HepG2 (cell line): ENCODE measurements at regions not wholly inside any gene's neighbourhood (a gene's known extent, or its start where the extent isn't known, plus 50 kb on each side); places are given as distances from the start of the nearest gene placed in this dataset.

Experiments used
- ATAC-seq: fragments of 200-7000 bp; cut with Tn5 transposase; 3 replicates; pipeline ENCODE4 v1.9.1; 2020; ENCODE audit warnings: mild to moderate bottlenecking, moderate library complexity
- BruUV-seq: library from RNA; stranded (reverse); fragments of 400-500 nt; replicated peaks from 2 replicates; lab custom pipeline; 2021; lab: Mats Ljungman, UMichigan
- CTCF ChIA-PET: fragments of 300-600 bp; formaldehyde crosslinking; extraction: SDS; loops from one replicate; lab custom pipeline; 2021; ENCODE audit warnings: low total read pairs, inconsistent platforms, low intra/inter-chr PET ratio; lab: Yijun Ruan, JAX
- POLR2A ChIA-PET: fragments of 350-600 bp; sonication (Branson Sonifier 250); formaldehyde crosslinking; loops from one replicate; lab custom pipeline; 2020; ENCODE audit warnings: antibody characterized with exemption, inconsistent platforms; lab: Yijun Ruan, JAX
- DNase-seq: peaks from one replicate; pipeline ENCODE4 v3.0.0-alpha.2; 2015; ENCODE audit warnings: low spot score
- FAIRE-seq: peaks from 3 replicates; lab custom pipeline; 2011; peaks lifted over from hg19 to GRCh38; lab: Jason Lieb, UNC
- H2AFZ ChIP-seq: one replicate; pipeline ENCODE4 v1.6.1; 2011; ENCODE audit warnings: low read length, inconsistent platforms
- H3K27ac ChIP-seq: fragments of 300-600 bp; 3 replicates; pipeline ENCODE4 v1.8.0; 2011; ENCODE audit warnings: mixed run types, mild to moderate bottlenecking, mixed read lengths, low read length, inconsistent platforms; ENCODE audit not compliant: insufficient read depth; ENCODE audit errors: extremely low read length
- H3K27me3 ChIP-seq, 2 experiments: fragments of 200-600 bp in 1 of 2; 2 replicates in 1 of 2; 3 replicates in 1 of 2; pipeline versions ENCODE4 v1.6.0 to v1.8.0; 2011; ENCODE audit warnings: low read length in 2 of 2, mild to moderate bottlenecking in 2 of 2, moderate library complexity in 2 of 2, inconsistent platforms in 1 of 2; ENCODE audit not compliant: insufficient read depth in 2 of 2, control insufficient read depth in 1 of 2
- H3K36me3 ChIP-seq, 2 experiments: fragments of 200-600 bp in 1 of 2; replicated peaks in 1 of 2; 2 replicates in 1 of 2; 3 replicates in 1 of 2; pipeline versions ENCODE4 v1.5.1 to v1.8.0; 2011; ENCODE audit warnings: low read length in 2 of 2, inconsistent platforms in 1 of 2; ENCODE audit not compliant: insufficient read depth in 2 of 2, control insufficient read depth in 1 of 2
- H3K4me1 ChIP-seq: 2 replicates; pipeline ENCODE4 v1.5.1; 2012; ENCODE audit warnings: low read length, inconsistent platforms; ENCODE audit not compliant: insufficient read depth
- H3K4me2 ChIP-seq: 2 replicates; pipeline ENCODE4 v1.6.0; 2011; ENCODE audit warnings: low read depth, low read length, inconsistent platforms
- H3K4me3 ChIP-seq, 3 experiments: fragments of 200-600 bp in 1 of 3; sonication (generic), shearing (Covaris generic) in 1 of 3; replicated peaks in 1 of 3; 2 replicates each; pipeline ENCODE4 v1.5.1; 2011 to 2016; ENCODE audit warnings: low read length in 3 of 3, inconsistent platforms in 2 of 3, low read depth in 2 of 3, mild to moderate bottlenecking in 2 of 3, control low read depth in 1 of 3, mixed read lengths in 1 of 3; ENCODE audit not compliant: insufficient read depth in 1 of 3
- H3K79me2 ChIP-seq: one replicate; pipeline ENCODE4 v1.6.1; 2011; ENCODE audit warnings: low read length, inconsistent platforms; ENCODE audit not compliant: insufficient read depth
- H3K9ac ChIP-seq: 2 replicates; pipeline ENCODE4 v1.6.0; 2011; ENCODE audit warnings: mild to moderate bottlenecking, low read depth, low read length, inconsistent platforms; ENCODE audit not compliant: insufficient read depth
- H3K9me3 ChIP-seq: 2 replicates; pipeline ENCODE4 v1.5.1; 2012; ENCODE audit warnings: mild to moderate bottlenecking, low read length
- H4K20me1 ChIP-seq: 2 replicates; pipeline ENCODE4 v1.6.0; 2011; ENCODE audit warnings: inconsistent platforms, mild to moderate bottlenecking, low read length, moderate library complexity; ENCODE audit not compliant: insufficient read depth
- CBFB ChIP-seq: sonication (generic); formaldehyde crosslinking; IDR thresholded peaks from 2 replicates; pipeline ENCODE4 v1.4.0; 2020; ENCODE audit warnings: missing genetic modification reagents
- FOXA3 ChIP-seq: IDR thresholded peaks from 2 replicates; pipeline ENCODE4 v1.6.1; 2016; ENCODE audit warnings: missing genetic modification reagents, missing compliant biosample characterization
- MLX ChIP-seq: IDR thresholded peaks from 2 replicates; pipeline ENCODE4 v1.6.1; 2016
- NCOA1 ChIP-seq: sonication (generic); formaldehyde crosslinking; IDR thresholded peaks from 2 replicates; pipeline ENCODE4 v1.9.0; 2021; ENCODE audit warnings: missing genetic modification reagents
- RARA ChIP-seq: IDR thresholded peaks from 2 replicates; pipeline ENCODE4 v1.6.1; 2016; ENCODE audit warnings: missing genetic modification reagents, missing compliant biosample characterization
- RNF2 ChIP-seq: fragments of 450-650 bp; conservative IDR thresholded peaks from 2 replicates; pipeline ENCODE4 v1.6.1; 2016; ENCODE audit warnings: low read depth
- SAFB2 ChIP-seq: sonication (generic); formaldehyde crosslinking; IDR thresholded peaks from 2 replicates; pipeline ENCODE4 v1.5.1; 2020; ENCODE audit warnings: missing genetic modification reagents, low read depth, mild to moderate bottlenecking, borderline replicate concordance
- SALL2 ChIP-seq: sonication (generic); formaldehyde crosslinking; IDR thresholded peaks from 2 replicates; pipeline ENCODE4 v1.8.1; 2023; ENCODE audit warnings: mild to moderate bottlenecking, missing genetic modification reagents, inconsistent platforms
- ZBTB43 ChIP-seq: sonication (generic); formaldehyde crosslinking; conservative IDR thresholded peaks from 2 replicates; pipeline ENCODE4 v1.4.0; 2020; ENCODE audit warnings: missing genetic modification reagents
- ZHX2 ChIP-seq, 2 experiments: sonication (generic) in 1 of 2; formaldehyde crosslinking in 1 of 2; IDR thresholded peaks; 2 replicates each; pipeline versions ENCODE4 v1.6.1 to v1.9.0; 2014 to 2022; ENCODE audit warnings: antibody characterized with exemption in 1 of 2, borderline replicate concordance in 1 of 2, inconsistent platforms in 1 of 2, low read depth in 1 of 2, missing genetic modification reagents in 1 of 2
- ZNF468 ChIP-seq: sonication (generic); formaldehyde crosslinking; IDR thresholded peaks from 2 replicates; pipeline ENCODE4 v1.8.0; 2022; ENCODE audit warnings: mild to moderate bottlenecking, moderate library complexity, missing genetic modification reagents
- ZSCAN21 ChIP-seq: sonication (generic); formaldehyde crosslinking; IDR thresholded peaks from 2 replicates; pipeline ENCODE4 v1.8.0; 2022; ENCODE audit warnings: mild to moderate bottlenecking, missing genetic modification reagents, moderate library complexity, borderline replicate concordance
- WGBS: methylation state at CpG from one replicate; pipeline ENCODE4 v1.1.6; 2017; ENCODE audit warnings: low lambda C conversion rate; 5-methylcytosine and 5-hydroxymethylcytosine counted together
- in situ Hi-C: cut with HindIII; loops from 2 replicates; pipeline ENCODE4 v1.10.0; 2017; ENCODE audit warnings: low pct_unique_long_range_greater_than_20kb; ENCODE audit not compliant: extremely low pct_ligation_motif_present
- intact Hi-C: fragments of 100-400 bp; cut with micrococcal nuclease; formaldehyde crosslinking; loops from one replicate; pipeline ENCODE4 v1.10.0; 2022; ENCODE audit not compliant: unreplicated experiment
- TF ChIP-seq, protein P1 (sequence below): sonication (generic); formaldehyde crosslinking; IDR thresholded peaks from 2 replicates; pipeline ENCODE4 v1.4.0; 2020; ENCODE audit warnings: low read depth, mild to moderate bottlenecking, missing genetic modification reagents
- TF ChIP-seq, protein P2 (sequence below): IDR thresholded peaks from 2 replicates; pipeline ENCODE4 v1.6.1; 2016; ENCODE audit warnings: mild to moderate bottlenecking

DNA sequence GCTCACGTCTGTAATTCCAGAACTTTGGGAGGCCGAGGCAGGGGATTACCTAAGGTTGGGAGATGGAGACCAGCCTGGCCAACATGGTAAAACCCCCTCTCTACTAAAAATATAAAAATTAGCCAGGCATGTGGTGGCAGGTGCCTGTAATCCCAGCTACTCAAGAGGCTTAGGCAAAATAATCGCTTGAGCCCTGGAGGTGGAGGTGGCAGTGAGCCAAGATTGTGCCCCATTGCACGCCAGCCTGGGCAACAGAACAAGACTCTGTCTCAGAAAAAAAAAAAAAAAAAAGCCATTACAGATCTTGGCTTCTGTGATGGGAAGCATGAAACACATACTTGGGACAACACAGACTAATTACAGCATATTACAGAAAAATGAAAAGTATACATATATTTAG, 1404.5 kb upstream of the SPRY2 start (continued):
- TF ChIP-seq ZHX2 (IDR thresholded peaks at IDR 0.05; ENCODE audit: low read depth) (no peak), ZHX2 (CRISPR knock-in tag; IDR thresholded peaks at IDR 0.05; ENCODE audit: borderline replicate concordance) (no peak), FOXA3 (CRISPR knock-in tag) (no peak), SALL2 (CRISPR knock-in tag) (no peak)
- TF ChIP-seq, protein P1, sequence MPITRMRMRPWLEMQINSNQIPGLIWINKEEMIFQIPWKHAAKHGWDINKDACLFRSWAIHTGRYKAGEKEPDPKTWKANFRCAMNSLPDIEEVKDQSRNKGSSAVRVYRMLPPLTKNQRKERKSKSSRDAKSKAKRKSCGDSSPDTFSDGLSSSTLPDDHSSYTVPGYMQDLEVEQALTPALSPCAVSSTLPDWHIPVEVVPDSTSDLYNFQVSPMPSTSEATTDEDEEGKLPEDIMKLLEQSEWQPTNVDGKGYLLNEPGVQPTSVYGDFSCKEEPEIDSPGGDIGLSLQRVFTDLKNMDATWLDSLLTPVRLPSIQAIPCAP (CRISPR knock-in tag) = no peak

GRCh38 chr13:81738364-81738763, 1397.4 kb upstream of the SPRY2 start:
- Histone ChIP-seq H3K4me3 (no peak overlapping the region), H3K4me2 (no peak overlapping the region), H2AFZ (no peak overlapping the region), H3K9me3 (no peaks in the 10 kb centered on the region), H3K79me2 (no peaks in the 10 kb centered on the region), H3K27me3 (no peaks in the 10 kb centered on the region), H3K4me1 (no peaks in the 10 kb centered on the region), H3K27ac (no peak overlapping the region), H4K20me1 (no peaks in the 10 kb centered on the region), H3K9ac (no peak overlapping the region), H3K36me3 (no peaks in the 10 kb centered on the region)
- no peak for ATAC-seq
- 0% methylated on average over 1 of the region's 1 CpG for WGBS
- CTCF ChIA-PET = no interaction called here
- no TSS peak for BruUV-seq
- intact Hi-C loops = no loop called here
- FAIRE-seq = no peak
- no peak for DNase-seq
- in situ Hi-C loops = no loop called here
- POLR2A ChIA-PET = no interaction called here
- no peak for TF ChIP-seq ZNF468
- no peak for TF ChIP-seq MLX (CRISPR knock-in tag)
- TF ChIP-seq CBFB (CRISPR knock-in tag) = no peak
- no peak for TF ChIP-seq SAFB2 (CRISPR knock-in tag)
- TF ChIP-seq ZSCAN21 = no peak
- TF ChIP-seq NCOA1 (CRISPR knock-in tag) = no peak
- TF ChIP-seq RNF2 = no peak
- no peak for TF ChIP-seq ZBTB43 (CRISPR knock-in tag)
- TF ChIP-seq, protein P2, sequence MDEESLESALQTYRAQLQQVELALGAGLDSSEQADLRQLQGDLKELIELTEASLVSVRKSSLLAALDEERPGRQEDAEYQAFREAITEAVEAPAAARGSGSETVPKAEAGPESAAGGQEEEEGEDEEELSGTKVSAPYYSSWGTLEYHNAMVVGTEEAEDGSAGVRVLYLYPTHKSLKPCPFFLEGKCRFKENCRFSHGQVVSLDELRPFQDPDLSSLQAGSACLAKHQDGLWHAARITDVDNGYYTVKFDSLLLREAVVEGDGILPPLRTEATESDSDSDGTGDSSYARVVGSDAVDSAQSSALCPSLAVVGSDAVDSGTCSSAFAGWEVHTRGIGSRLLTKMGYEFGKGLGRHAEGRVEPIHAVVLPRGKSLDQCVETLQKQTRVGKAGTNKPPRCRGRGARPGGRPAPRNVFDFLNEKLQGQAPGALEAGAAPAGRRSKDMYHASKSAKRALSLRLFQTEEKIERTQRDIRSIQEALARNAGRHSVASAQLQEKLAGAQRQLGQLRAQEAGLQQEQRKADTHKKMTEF (CRISPR knock-in tag) = no peak
- no peak for TF ChIP-seq RARA (CRISPR knock-in tag)
